ENCODE measurements at regions not wholly inside any gene's neighbourhood (a gene's known extent, or its start where the extent isn't known, plus 50 kb on each side); places are given as distances from the start of the nearest gene placed in this dataset.

DNA sequence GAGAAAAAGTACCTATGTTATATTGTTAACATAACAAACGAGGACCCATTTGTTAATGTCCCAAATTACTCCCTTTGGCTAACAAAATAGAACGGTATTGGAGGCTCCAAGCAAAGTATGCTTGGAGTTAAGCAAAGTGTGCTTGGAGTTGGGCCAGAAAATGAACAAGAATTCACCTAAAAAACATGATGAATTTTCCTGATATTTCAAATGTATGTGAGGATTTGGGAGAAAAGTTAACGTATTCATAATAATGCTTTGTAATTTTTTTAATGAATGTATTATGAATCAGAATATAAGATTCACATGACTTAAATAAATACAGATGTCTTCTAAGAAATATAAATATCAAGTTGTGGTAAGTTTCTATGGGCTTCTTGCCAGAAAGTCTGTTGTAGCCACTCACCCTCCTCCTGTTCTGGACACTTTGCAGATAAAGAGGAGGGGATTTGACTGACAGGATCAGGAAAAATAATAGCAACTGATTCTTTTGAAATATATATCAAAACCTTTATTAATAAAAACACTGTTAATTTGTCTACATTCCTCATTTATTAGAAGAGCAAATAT, 423.7 kb upstream of the MMADHC start:
- Mint-ChIP-seq H3K4me3 (no peak overlapping the region), H3K27ac (no peak overlapping the region), H3K4me1 (ENCODE audit: low read depth in 2 of 2) (no peaks in the 10 kb centered on the region), H3K36me3 (no peaks in the 10 kb centered on the region), H3K9me3 (peaks cover 6% of the 10 kb centered on the region), H3K27me3 (no peaks in the 10 kb centered on the region)
- ATAC-seq = no peak
- DNase-seq (ENCODE audit: low spot score) = no peak

DNA sequence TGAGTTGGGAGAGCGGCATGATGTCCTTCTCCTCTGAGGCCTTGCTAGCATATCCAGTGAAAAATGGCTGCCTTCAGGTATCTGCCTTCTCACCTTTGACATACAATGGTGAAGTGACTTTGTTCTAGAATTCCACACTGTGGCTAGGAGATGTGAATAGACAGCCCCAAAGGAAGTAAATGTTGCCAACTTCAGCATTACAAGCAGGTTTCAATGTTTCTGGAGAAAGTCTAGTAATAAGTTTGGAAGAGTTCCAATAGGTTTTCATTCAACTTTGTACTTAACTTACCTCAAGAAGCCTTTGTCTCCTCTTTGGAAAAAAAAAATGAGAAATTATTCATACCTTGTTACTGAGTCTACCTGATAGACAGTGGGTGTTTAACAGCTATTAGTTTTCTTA, 421.3 kb upstream of the MMADHC start:
- no peak overlapping the region for H3K4me3 Mint-ChIP-seq
- no peaks in the 10 kb centered on the region for H3K36me3 Mint-ChIP-seq
- no peaks in the 10 kb centered on the region for H3K4me1 Mint-ChIP-seq (ENCODE audit: low read depth in 2 of 2)
- DNase-seq (ENCODE audit: low spot score) (no peak), ATAC-seq (no peak)
- peaks cover 9% of the 10 kb centered on the region for H3K9me3 Mint-ChIP-seq
- H3K27me3 Mint-ChIP-seq = no peaks in the 10 kb centered on the region
- no peak overlapping the region for H3K27ac Mint-ChIP-seq

DNA sequence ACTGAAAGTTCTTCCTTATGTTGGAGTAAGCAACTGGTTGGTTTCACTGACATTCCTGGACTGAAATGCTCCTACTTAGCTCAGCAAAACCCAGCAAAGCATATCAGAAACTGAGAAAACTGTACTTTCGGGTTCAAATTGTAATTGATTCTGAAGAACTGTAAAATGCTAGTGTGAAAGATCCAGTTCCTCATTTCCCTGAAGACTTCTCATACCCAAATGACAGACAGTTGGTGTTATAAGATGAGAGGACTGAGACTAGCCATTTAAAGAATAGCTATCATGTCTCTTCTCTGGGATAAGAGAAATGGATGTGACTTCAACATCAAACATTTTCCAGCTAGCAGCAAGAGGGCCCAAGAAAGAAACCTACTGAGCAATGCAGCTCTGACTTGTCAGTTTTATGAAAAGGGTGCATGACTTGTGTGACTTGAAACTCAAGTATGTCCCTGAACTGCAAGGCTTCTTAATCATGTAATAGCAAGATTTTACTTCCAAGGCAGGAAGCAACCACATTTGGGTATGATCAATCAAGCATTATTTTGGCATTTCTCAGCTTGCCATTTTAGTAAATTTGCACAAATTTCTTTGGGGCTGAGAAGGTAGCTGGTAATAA, 420.3 kb upstream of the MMADHC start:
- Mint-ChIP-seq H3K27me3 (no peaks in the 10 kb centered on the region), H3K4me1 (ENCODE audit: low read depth in 2 of 2) (no peaks in the 10 kb centered on the region), H3K27ac (no peak overlapping the region), H3K9me3 (peaks cover 11% of the 10 kb centered on the region), H3K4me3 (no peak overlapping the region), H3K36me3 (no peaks in the 10 kb centered on the region)
- no peak for DNase-seq (ENCODE audit: low spot score)
- ATAC-seq = no peak

DNA sequence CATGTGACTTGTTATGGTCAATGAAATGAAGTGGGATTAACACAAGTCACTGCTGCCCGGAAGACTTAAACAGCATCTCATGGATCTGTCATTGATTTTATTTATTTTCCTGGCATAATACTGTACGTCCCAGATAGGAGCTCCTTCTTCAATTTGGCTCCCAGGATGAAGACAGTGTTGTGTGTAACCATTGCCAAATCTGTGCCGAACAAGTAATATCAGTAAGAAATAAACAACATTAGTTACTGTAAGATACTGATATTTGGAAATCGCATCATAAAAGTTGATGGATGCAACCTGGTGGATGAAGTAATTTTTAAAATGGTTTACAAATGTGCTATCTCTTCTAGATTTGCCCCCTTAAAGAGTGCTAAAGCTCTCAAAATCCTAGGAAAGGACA, 419.0 kb upstream of the MMADHC start:
- Mint-ChIP-seq H3K27me3 (no peaks in the 10 kb centered on the region), H3K27ac (no peak overlapping the region), H3K4me1 (ENCODE audit: low read depth in 2 of 2) (no peaks in the 10 kb centered on the region), H3K9me3 (peaks cover 6% of the 10 kb centered on the region), H3K4me3 (no peak overlapping the region), H3K36me3 (no peaks in the 10 kb centered on the region)
- no peak for DNase-seq (ENCODE audit: low spot score)
- ATAC-seq = no peak

DNA sequence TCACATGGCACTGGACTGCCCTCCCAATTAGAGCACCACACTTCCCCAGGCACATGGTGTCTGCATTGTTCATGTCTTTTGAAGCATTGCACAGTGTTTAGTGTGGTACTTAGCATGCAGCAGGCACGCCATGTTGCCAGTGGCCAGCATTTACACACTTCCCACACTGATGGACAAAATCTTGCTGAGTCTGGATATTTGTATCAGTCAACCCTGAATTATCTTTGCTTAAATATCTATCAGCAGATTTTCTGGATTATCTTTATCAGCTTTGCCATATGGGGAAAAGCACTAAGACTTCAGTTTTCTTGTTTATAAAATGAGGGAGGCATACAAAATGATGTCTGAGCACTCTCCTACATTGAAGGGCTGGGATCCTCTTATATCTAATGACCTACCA, 416.0 kb upstream of the MMADHC start:
- ATAC-seq (no peak), DNase-seq (ENCODE audit: low spot score) (no peak)
- Mint-ChIP-seq H3K9me3 (peaks cover 9% of the 10 kb centered on the region), H3K27ac (no peak overlapping the region), H3K27me3 (no peaks in the 10 kb centered on the region), H3K4me3 (no peak overlapping the region), H3K36me3 (no peaks in the 10 kb centered on the region), H3K4me1 (ENCODE audit: low read depth in 2 of 2) (no peaks in the 10 kb centered on the region)

DNA sequence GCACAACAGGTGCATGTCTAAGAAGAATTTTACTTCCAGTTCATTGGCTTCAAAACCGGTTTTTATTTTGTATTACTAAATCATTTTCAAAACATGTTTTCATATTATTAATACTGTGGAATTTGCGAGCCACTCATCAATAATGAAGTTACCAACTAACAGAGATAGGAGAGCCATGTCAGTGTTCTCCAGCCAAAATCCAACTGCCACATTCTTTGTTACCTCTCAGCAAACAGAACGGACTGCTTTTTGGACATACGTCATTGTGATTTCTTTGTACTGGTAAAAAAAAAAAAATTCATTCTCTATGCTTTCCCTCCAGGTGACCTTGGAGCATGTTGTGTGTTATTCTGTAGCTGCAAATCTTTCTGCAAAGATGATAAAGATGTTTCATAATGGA, 414.2 kb upstream of the MMADHC start:
- Mint-ChIP-seq H3K9me3 (peaks cover 18% of the 10 kb centered on the region), H3K4me3 (no peak overlapping the region), H3K4me1 (ENCODE audit: low read depth in 2 of 2) (no peaks in the 10 kb centered on the region), H3K36me3 (peaks cover 7% of the 10 kb centered on the region), H3K27ac (no peak overlapping the region), H3K27me3 (no peaks in the 10 kb centered on the region)
- DNase-seq (ENCODE audit: low spot score) = no peak
- ATAC-seq = no peak

DNA sequence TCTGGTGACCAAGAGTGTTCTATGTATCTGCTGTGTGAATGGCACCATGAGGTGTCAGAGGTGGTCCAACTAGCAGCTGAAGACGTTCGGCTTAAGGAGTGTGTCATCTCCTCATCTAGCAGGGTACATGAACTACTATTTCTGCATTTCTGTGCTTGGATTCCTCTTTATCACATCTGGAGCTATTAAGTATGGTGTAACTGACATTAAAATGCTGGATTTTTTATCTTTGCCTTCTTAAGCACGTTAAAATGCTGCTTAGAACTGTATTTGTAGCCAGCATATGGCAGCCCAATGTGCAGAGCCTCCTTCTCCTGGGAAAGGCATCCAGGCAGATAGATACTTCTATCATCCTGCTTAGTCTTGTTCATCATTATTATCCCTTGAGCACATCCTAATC, 409.3 kb upstream of the MMADHC start:
- peaks cover 23% of the 10 kb centered on the region for H3K9me3 Mint-ChIP-seq
- no peaks in the 10 kb centered on the region for H3K27me3 Mint-ChIP-seq
- ATAC-seq = no peak
- no peak for DNase-seq (ENCODE audit: low spot score)
- peaks cover 9% of the 10 kb centered on the region for H3K36me3 Mint-ChIP-seq
- no peak overlapping the region for H3K4me3 Mint-ChIP-seq
- no peak overlapping the region for H3K27ac Mint-ChIP-seq
- H3K4me1 Mint-ChIP-seq (ENCODE audit: low read depth in 2 of 2) = no peaks in the 10 kb centered on the region

DNA sequence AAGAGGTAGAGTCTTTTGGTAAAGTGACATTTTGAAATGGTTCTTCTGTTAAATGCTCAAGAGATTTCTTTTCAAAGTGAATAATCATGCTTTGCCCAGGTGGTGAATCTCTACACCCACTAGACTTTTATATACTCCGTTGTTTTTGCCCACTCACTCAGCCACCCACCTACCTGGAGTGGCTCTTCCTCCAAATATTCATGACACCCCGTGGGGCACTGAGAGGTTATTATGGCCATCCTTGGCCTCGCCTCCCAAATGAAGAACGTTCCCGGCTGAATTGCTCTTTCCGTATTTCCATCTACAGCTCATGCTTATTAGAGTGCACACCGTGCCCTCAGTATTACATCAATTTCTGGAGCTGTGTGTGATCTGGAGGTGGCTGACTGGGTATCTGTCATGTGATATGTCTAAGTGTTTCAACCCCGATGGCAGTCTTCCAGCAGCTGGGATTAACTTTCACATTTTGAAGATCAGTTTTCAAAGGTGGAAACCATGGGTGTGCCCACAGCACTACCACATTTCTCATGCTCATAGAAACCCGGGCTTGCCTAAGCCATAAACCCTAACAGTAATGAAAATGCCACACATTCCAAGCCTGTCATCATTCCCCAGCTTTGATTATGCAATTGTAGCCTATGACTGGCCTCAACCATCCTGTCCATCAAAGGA, 406.6 kb upstream of the MMADHC start:
- peaks cover 23% of the 10 kb centered on the region for H3K9me3 Mint-ChIP-seq
- ATAC-seq = no peak
- no peak overlapping the region for H3K4me3 Mint-ChIP-seq
- no peaks in the 10 kb centered on the region for H3K27me3 Mint-ChIP-seq
- no peaks in the 10 kb centered on the region for H3K4me1 Mint-ChIP-seq (ENCODE audit: low read depth in 2 of 2)
- DNase-seq (ENCODE audit: low spot score) = no peak
- no peak overlapping the region for H3K27ac Mint-ChIP-seq
- H3K36me3 Mint-ChIP-seq = peaks cover 9% of the 10 kb centered on the region

DNA sequence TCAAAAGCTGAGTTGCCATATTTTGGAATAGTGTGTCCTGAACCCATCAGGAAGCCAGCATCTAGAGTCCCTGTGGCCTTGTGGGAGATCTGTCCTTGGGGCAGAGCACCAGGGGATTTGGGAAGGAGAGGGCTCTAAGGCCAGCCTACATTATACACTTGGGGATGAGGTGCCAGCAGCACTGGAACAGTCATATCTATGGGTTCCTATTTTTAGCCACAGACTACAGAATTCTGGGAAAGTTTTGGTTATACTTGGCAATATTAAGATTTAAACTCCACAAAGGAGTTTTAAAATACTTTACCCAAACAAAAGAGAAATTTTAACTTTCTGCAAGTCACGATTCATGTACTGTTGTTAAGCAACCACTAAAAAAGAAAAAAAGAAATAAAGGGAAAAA, 405.7 kb upstream of the MMADHC start:
- DNase-seq (ENCODE audit: low spot score) = no peak
- Mint-ChIP-seq H3K4me3 (no peak overlapping the region), H3K4me1 (ENCODE audit: low read depth in 2 of 2) (no peaks in the 10 kb centered on the region), H3K27me3 (no peaks in the 10 kb centered on the region), H3K27ac (no peak overlapping the region), H3K36me3 (peaks cover 9% of the 10 kb centered on the region), H3K9me3 (peaks cover 23% of the 10 kb centered on the region)
- ATAC-seq = no peak

DNA sequence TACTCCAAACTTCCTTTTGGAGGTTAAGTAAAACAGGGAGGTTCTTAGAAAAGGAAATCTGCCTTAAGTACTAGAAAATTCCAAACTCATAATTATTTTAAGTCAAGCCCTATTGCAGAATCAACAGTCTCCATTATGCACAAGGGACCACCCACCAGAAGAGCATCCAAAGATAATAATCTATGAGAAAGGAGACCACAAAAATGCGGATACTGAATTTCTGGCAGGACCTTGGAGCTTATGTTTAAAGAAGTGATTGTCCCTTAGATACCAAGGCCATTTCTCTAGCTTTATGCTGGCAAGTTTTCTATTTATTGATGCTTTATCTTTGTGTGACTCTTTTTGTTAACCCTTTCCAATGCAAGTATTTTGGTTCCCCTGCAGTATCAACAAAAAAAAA, 404.0 kb upstream of the MMADHC start:
- H3K4me1 Mint-ChIP-seq (ENCODE audit: low read depth in 2 of 2) = no peaks in the 10 kb centered on the region
- H3K9me3 Mint-ChIP-seq = peaks cover 13% of the 10 kb centered on the region
- no peak for DNase-seq (ENCODE audit: low spot score)
- no peak for ATAC-seq
- no peak overlapping the region for H3K4me3 Mint-ChIP-seq
- no peaks in the 10 kb centered on the region for H3K27me3 Mint-ChIP-seq
- H3K36me3 Mint-ChIP-seq = no peaks in the 10 kb centered on the region
- H3K27ac Mint-ChIP-seq = no peak overlapping the region

DNA sequence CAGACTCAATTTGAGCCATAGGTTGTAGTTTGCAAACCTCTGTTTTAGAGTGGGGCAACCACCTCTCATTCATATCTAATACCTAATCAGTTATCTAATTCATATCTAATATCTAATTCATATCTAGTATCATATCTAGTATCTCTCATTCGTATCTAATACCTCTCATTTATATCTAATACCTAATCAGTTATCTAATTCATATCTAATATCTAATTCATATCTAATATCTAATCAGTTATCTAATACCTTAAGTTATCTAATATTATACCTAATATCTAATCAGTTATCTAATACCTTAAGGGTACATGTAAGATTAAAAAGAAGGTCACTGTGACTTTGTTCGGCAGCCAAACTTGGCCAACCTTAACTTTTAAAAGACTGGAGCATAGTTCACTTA, 403.4 kb upstream of the MMADHC start:
- H3K4me3 Mint-ChIP-seq = no peak overlapping the region
- peaks cover 11% of the 10 kb centered on the region for H3K9me3 Mint-ChIP-seq
- H3K27ac Mint-ChIP-seq = no peak overlapping the region
- ATAC-seq = no peak
- H3K4me1 Mint-ChIP-seq (ENCODE audit: low read depth in 2 of 2) = no peaks in the 10 kb centered on the region
- no peak for DNase-seq (ENCODE audit: low spot score)
- H3K36me3 Mint-ChIP-seq = no peaks in the 10 kb centered on the region
- H3K27me3 Mint-ChIP-seq = no peaks in the 10 kb centered on the region

DNA sequence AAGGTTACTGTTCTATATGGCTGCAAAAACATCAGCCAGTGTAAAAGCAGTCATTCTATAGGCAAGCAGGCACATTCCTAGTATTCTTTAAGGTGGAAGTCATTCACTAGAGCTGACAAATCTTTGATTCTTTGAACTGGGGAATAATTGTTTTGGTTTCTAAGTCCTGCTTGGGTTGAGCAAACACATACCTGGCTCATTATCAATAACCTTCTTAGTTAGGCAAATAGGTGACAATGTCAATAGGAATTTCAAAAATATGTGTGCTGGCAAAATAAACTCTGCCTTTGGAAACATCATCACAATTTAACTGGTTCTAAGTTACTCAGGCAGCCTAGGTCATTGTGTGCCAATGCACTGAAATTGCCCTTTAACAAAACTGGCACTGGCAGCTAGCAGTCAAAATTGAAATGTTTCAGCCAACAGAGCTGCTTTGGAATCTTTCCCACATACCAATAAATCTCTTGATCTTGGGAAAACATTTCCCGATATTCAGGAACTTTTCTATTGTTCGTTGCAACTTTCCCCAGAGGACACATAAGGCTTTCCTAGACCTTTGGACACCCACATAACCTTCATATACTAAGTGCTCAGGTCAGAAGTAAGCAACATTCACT, 402.0 kb upstream of the MMADHC start:
- ATAC-seq (no peak), DNase-seq (ENCODE audit: low spot score) (no peak)
- Mint-ChIP-seq H3K9me3 (peaks cover 7% of the 10 kb centered on the region), H3K36me3 (no peaks in the 10 kb centered on the region), H3K27ac (no peak overlapping the region), H3K4me3 (no peak overlapping the region), H3K27me3 (no peaks in the 10 kb centered on the region), H3K4me1 (ENCODE audit: low read depth in 2 of 2) (no peaks in the 10 kb centered on the region)

DNA sequence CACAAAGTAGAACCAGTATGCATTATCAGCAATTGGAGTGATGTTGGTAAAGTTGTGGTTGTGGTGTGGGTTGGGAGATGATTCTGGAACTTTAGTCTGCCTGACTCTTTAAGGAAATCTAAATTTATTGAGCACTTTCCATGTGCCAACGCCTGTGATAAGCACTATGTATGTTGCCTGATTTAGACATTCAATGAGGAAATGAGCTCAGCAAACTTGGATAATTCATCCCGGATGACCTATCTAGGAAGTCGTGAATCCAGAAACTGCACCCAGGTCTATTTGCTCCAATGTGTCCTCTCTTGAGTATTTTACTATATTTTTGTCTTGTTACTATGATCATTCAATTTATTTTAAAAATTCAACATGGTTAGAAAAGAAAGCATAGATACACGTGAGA, 400.8 kb upstream of the MMADHC start:
- ATAC-seq (no peak), DNase-seq (ENCODE audit: low spot score) (no peak)
- Mint-ChIP-seq H3K4me3 (no peak overlapping the region), H3K4me1 (ENCODE audit: low read depth in 2 of 2) (no peaks in the 10 kb centered on the region), H3K9me3 (peaks cover 6% of the 10 kb centered on the region), H3K27me3 (no peaks in the 10 kb centered on the region), H3K27ac (no peak overlapping the region), H3K36me3 (no peaks in the 10 kb centered on the region)

DNA sequence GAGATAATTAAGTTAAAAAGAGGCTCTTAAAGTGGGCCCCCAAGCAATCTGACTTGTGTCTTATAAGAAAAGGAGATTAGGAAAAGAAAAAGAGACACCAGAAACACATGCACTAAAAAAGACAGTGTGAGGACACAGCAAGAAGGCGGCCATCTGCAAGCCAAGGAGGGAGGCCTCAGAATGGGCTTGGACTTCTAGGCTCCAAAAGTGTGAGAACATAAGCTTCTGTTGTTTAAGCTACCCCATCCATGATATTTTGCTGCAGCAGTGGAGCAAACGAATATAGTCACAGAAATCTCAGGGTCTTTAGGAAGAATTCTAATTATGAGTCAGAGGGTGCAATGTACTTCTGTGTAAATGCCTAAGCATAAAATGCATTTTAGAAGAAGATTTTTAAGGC, 399.3 kb upstream of the MMADHC start:
- H3K9me3 Mint-ChIP-seq = peaks cover 3% of the 10 kb centered on the region
- H3K27ac Mint-ChIP-seq = no peak overlapping the region
- no peak overlapping the region for H3K4me3 Mint-ChIP-seq
- no peaks in the 10 kb centered on the region for H3K36me3 Mint-ChIP-seq
- H3K27me3 Mint-ChIP-seq = no peaks in the 10 kb centered on the region
- no peaks in the 10 kb centered on the region for H3K4me1 Mint-ChIP-seq (ENCODE audit: low read depth in 2 of 2)
- ATAC-seq (no peak), DNase-seq (ENCODE audit: low spot score) (no peak)
